K562 (cell line): ENCODE measurements at regions not wholly inside any gene's neighbourhood (a gene's known extent, or its start where the extent isn't known, plus 50 kb on each side); places are given as distances from the start of the nearest gene placed in this dataset.
"Not testable (repeated sequence)": the region's sequence is repeated elsewhere in the genome, so short reads cannot be mapped to it uniquely, and the experiment has no call there.

Experiments used
- ATAC-seq: fragments of 200-7000 bp; cut with Tn5 transposase; 3 replicates; pipeline ENCODE4 v1.9.1; 2020; ENCODE audit warnings: moderate library complexity
- BruUV-seq: library from RNA; stranded (reverse); fragments of 400-500 nt; replicated peaks from 2 replicates; lab custom pipeline; 2021; lab: Mats Ljungman, UMichigan
- CTCF ChIA-PET: fragments of 300-600 bp; formaldehyde crosslinking; extraction: SDS; loops from one replicate; lab custom pipeline; 2021; ENCODE audit warnings: low intra/inter-chr PET ratio; lab: Yijun Ruan, JAX
- POLR2A ChIA-PET: fragments of 300-600, 350-650 bp; sonication (Branson Sonifier 250); formaldehyde crosslinking; extraction: SDS; loops from one replicate; lab custom pipeline; 2021; ENCODE audit warnings: antibody characterized with exemption, inconsistent platforms; lab: Yijun Ruan, JAX
- DNase-seq, 4 experiments: peaks; one replicate each; pipeline versions ENCODE4 v3.0.0 to v3.0.0-alpha.2; 2011 to 2018; ENCODE audit warnings: low spot score in 3 of 4, mixed read lengths in 3 of 4; ENCODE audit errors: extremely low read depth in 1 of 4
- FAIRE-seq: peaks from 2 replicates; lab custom pipeline; 2011; peaks lifted over from hg19 to GRCh38; lab: Jason Lieb, UNC
- H2AFZ ChIP-seq: 2 replicates; pipeline ENCODE4 v1.6.0; 2011; ENCODE audit warnings: low read depth, low read length, control low read depth, inconsistent platforms
- H3K27ac ChIP-seq: fragments of 200-600 bp; 3 replicates; pipeline ENCODE4 v1.8.0; 2011; ENCODE audit warnings: low read depth, mild to moderate bottlenecking, control low read depth, inconsistent platforms, low read length, moderate library complexity, mixed read lengths; ENCODE audit errors: extremely low read depth
- H3K27me3 ChIP-seq, 2 experiments: fragments of 300-600 bp in 1 of 2; 2 replicates in 1 of 2; 3 replicates in 1 of 2; pipeline versions ENCODE4 v1.6.0 to v1.8.0; 2011; ENCODE audit warnings: inconsistent platforms in 2 of 2, low read length in 2 of 2, mild to moderate bottlenecking in 1 of 2, mixed read lengths in 1 of 2, moderate library complexity in 1 of 2; ENCODE audit not compliant: control insufficient read depth in 2 of 2, insufficient read depth in 2 of 2
- H3K36me3 ChIP-seq: fragments of 300-600 bp; 3 replicates; pipeline ENCODE4 v1.8.0; 2011; ENCODE audit warnings: mild to moderate bottlenecking, low read length, inconsistent platforms; ENCODE audit not compliant: control insufficient read depth, insufficient read depth
- H3K4me1 ChIP-seq, 2 experiments: fragments of 200-600 bp in 1 of 2; replicated peaks in 1 of 2; 2 replicates in 1 of 2; 3 replicates in 1 of 2; pipeline versions ENCODE4 v1.5.1 to v1.8.0; 2011; ENCODE audit warnings: inconsistent platforms in 2 of 2, low read length in 2 of 2, mild to moderate bottlenecking in 1 of 2, mixed read lengths in 1 of 2, moderate library complexity in 1 of 2; ENCODE audit not compliant: control insufficient read depth in 2 of 2, insufficient read depth in 2 of 2
- H3K4me2 ChIP-seq: 2 replicates; pipeline ENCODE4 v1.6.1; 2011; ENCODE audit warnings: low read length, control low read depth, inconsistent platforms, mixed read lengths; ENCODE audit not compliant: insufficient read depth
- H3K4me3 ChIP-seq: fragments of 200-600 bp; sonication (generic), shearing (Covaris generic); 2 replicates; pipeline ENCODE4 v1.5.1; 2016; ENCODE audit warnings: control low read depth, inconsistent platforms
- H3K79me2 ChIP-seq: fragments of 200-600 bp; 3 replicates; pipeline ENCODE4 v1.8.0; 2011; ENCODE audit warnings: low read length, inconsistent platforms; ENCODE audit not compliant: control insufficient read depth, insufficient read depth
- H3K9ac ChIP-seq, 2 experiments: 2 replicates each; pipeline versions ENCODE4 v1.6.0 to v1.6.1; 2011; ENCODE audit warnings: low read depth in 2 of 2, low read length in 2 of 2, control low read depth in 1 of 2, inconsistent platforms in 1 of 2, mild to moderate bottlenecking in 1 of 2, mixed read lengths in 1 of 2; ENCODE audit not compliant: insufficient read depth in 1 of 2
- H3K9me1 ChIP-seq: one replicate; pipeline ENCODE4 v1.6.0; 2011; ENCODE audit warnings: inconsistent platforms, mild to moderate bottlenecking, low read length, moderate library complexity; ENCODE audit not compliant: control insufficient read depth, insufficient read depth
- H3K9me3 ChIP-seq: replicated peaks from 2 replicates; pipeline ENCODE4 v1.5.1; 2011; ENCODE audit warnings: low read depth, low read length, inconsistent platforms; ENCODE audit not compliant: control insufficient read depth, insufficient read depth
- H4K20me1 ChIP-seq: replicated peaks from 2 replicates; pipeline ENCODE4 v1.6.1; 2011; ENCODE audit warnings: low read length, inconsistent platforms, mixed read lengths; ENCODE audit not compliant: control insufficient read depth, insufficient read depth
- FUS ChIP-seq: fragments of 200-400 bp; formaldehyde crosslinking; optimal IDR thresholded peaks from 2 replicates; pipeline ENCODE3; 2017; ENCODE audit warnings: low read depth, low read length
- RBM34 ChIP-seq: fragments of 200-400 bp; formaldehyde crosslinking; IDR thresholded peaks from 2 replicates; pipeline ENCODE4 v1.6.1; 2018; ENCODE audit warnings: low read length, borderline replicate concordance; ENCODE audit not compliant: insufficient read depth
- WGBS: fragments of 100-300 bp; shearing (Covaris generic); methylation state at CpG from one replicate; pipeline ENCODE4 v1.1.6; 2016; ENCODE audit warnings: low coverage, mixed read lengths; ENCODE audit not compliant: insufficient coverage; ENCODE audit errors: missing lambda C conversion rate; 5-methylcytosine and 5-hydroxymethylcytosine counted together
- in situ Hi-C: fragments of 300-500 bp; cut with MboI; formaldehyde crosslinking; loops from 4 replicates; pipeline ENCODE4 v1.15.0; 2018; ENCODE audit warnings: inconsistent platforms, mixed read lengths
- intact Hi-C: fragments of 100-400 bp; cut with micrococcal nuclease; formaldehyde crosslinking; loops from 2 replicates; pipeline ENCODE4 v1.14.2; 2022
- TF ChIP-seq, protein P1 (sequence below), 2 experiments: fragments of 450-650 bp; formaldehyde crosslinking in 1 of 2; IDR thresholded peaks; 2 replicates each; pipeline versions ENCODE4 v1.4.0 to v1.6.1; 2014 to 2020; ENCODE audit warnings: mild to moderate bottlenecking in 2 of 2, borderline replicate concordance in 1 of 2, low read depth in 1 of 2

DNA sequence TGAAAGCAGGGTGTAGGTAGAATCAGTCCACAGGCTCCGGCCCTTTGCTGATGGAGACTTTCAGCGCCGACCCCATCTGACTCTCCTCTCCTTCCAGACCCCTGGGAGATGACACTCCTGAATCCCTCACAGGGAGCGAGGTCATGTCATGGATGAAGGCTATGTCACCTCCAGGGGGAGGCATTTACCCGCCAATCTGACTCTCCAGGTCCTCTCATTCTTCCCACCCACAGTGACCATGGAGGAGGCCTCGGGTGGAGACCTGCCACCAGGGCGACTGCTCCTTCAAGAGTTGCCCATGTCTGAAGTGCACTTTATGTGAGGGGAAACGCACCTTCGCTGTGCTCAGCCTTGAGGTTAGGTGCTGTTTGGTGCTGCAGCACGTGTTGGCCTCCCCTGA is 112.7 kb downstream of the KLF13 start (continued):
- TF ChIP-seq RBM34 (no peak), FUS (no peak)
- TF ChIP-seq, protein P1, sequence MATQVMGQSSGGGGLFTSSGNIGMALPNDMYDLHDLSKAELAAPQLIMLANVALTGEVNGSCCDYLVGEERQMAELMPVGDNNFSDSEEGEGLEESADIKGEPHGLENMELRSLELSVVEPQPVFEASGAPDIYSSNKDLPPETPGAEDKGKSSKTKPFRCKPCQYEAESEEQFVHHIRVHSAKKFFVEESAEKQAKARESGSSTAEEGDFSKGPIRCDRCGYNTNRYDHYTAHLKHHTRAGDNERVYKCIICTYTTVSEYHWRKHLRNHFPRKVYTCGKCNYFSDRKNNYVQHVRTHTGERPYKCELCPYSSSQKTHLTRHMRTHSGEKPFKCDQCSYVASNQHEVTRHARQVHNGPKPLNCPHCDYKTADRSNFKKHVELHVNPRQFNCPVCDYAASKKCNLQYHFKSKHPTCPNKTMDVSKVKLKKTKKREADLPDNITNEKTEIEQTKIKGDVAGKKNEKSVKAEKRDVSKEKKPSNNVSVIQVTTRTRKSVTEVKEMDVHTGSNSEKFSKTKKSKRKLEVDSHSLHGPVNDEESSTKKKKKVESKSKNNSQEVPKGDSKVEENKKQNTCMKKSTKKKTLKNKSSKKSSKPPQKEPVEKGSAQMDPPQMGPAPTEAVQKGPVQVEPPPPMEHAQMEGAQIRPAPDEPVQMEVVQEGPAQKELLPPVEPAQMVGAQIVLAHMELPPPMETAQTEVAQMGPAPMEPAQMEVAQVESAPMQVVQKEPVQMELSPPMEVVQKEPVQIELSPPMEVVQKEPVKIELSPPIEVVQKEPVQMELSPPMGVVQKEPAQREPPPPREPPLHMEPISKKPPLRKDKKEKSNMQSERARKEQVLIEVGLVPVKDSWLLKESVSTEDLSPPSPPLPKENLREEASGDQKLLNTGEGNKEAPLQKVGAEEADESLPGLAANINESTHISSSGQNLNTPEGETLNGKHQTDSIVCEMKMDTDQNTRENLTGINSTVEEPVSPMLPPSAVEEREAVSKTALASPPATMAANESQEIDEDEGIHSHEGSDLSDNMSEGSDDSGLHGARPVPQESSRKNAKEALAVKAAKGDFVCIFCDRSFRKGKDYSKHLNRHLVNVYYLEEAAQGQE (IDR thresholded peaks at IDR 0.05; ENCODE audit: borderline replicate concordance), result peak; percentile 36; the same call in 1 of the 2 replicates
- TF ChIP-seq, protein P1 (CRISPR knock-in tag; IDR thresholded peaks at IDR 0.05; ENCODE audit: low read depth), result no peak

DNA sequence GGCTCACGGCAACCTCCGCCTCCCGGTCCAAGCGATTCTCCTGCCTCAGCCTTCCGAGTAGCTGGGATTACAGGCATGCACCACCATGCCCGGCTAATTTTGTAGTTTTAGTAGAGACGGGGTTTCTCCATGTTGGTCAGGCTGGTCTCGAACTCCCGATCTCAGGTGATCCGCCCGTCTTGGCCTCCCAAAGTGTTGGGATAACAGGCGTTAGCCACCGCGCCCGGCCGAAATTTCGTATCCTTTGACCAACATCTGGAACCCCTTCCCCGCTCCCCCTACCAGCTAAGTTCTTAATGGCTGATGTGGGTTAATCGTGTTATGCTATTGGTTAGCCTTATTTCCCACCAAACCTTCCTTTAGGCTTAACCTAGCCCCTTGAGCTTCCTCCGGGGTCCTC is 113.6 kb downstream of the KLF13 start:
- H3K4me2 ChIP-seq, H3K79me2 ChIP-seq, H4K20me1 ChIP-seq, in situ Hi-C loops, ATAC-seq, DNase-seq, H3K36me3 ChIP-seq, H3K4me1 ChIP-seq, H3K4me3 ChIP-seq, H3K27ac ChIP-seq, BruUV-seq, H3K9me3 ChIP-seq, H3K9me1 ChIP-seq, intact Hi-C loops, FAIRE-seq: not testable (repeated sequence)
- Histone ChIP-seq H2AFZ (peak overlapping the region; percentile 24; the same call in 1 of the 2 replicates), H3K27me3 (peaks cover 14 to 21% of the 10 kb centered on the region in 2 experiments; a peak in 4 of 5 replicates), H3K9ac (peak overlapping the region in 1 of 2 experiments; percentile 17; a peak in 1 of 4 replicates)
- 33% methylated on average over 6 of the region's 20 CpGs for WGBS
- POLR2A ChIA-PET, result interaction anchor here (0.7 kb wide), 1 partner anchor 203 kb away, joined by 3 read pairs; no protein-coding TSS in a partner anchor
- CTCF ChIA-PET, result interaction anchor here (0.8 kb wide), 1 partner anchor 50 kb away, joined by 3 read pairs; no protein-coding TSS in a partner anchor
